Activated CD4-positive, alpha-beta T cell treated with anti-CD3 and anti-CD28 coated beads, Interleukin-10, Interleukin-2, amounts not matched to agents 100 ng/mL and 50 ng/mL, durations not matched to agents 16 hours and 8 hours (primary cell): ENCODE measurements at regions not wholly inside any gene's neighbourhood (a gene's known extent, or its start where the extent isn't known, plus 50 kb on each side); places are given as distances from the start of the nearest gene placed in this dataset.

ENCODE experiments used
- DNase-seq: peaks from one replicate; pipeline ENCODE4 v3.0.0-alpha.2; 2020

- DNase-seq, result no peak
Measured at GRCh38 chr15:26477044-26477443, 295.8 kb downstream of the GABRB3 start.

- no peak for DNase-seq
Measured at GRCh38 chr15:26475554-26475953, 297.3 kb downstream of the GABRB3 start.

GRCh38 chr15:26472661-26473060, 300.2 kb downstream of the GABRB3 start:
- no peak for DNase-seq

GRCh38 chr15:26461847-26462608, 310.8 kb downstream of the GABRB3 start:
- DNase-seq, result no peak

- no peak for DNase-seq
Measured at GRCh38 chr15:26460165-26460564, 312.7 kb downstream of the GABRB3 start.

GRCh38 chr15:26455828-26456227, 317.0 kb downstream of the GABRB3 start:
- DNase-seq, result no peak

- no peak for DNase-seq
Measured at GRCh38 chr15:26453914-26454313, 319.0 kb downstream of the GABRB3 start.

- DNase-seq, result no peak
Measured at GRCh38 chr15:26451995-26452394, 320.9 kb downstream of the GABRB3 start.

- no peak for DNase-seq
Measured at GRCh38 chr15:26449291-26449690, 323.6 kb downstream of the GABRB3 start.

- no peak for DNase-seq
Measured at GRCh38 chr15:26443321-26443720, 329.5 kb downstream of the GABRB3 start.

GRCh38 chr15:26442680-26443079, 330.2 kb downstream of the GABRB3 start:
- DNase-seq, result no peak

GRCh38 chr15:26439681-26440080, 333.2 kb downstream of the GABRB3 start:
- DNase-seq, result no peak

GRCh38 chr15:26438718-26439117, 334.1 kb downstream of the GABRB3 start:
- no peak for DNase-seq

- no peak for DNase-seq
Measured at GRCh38 chr15:26438316-26438715, 334.6 kb downstream of the GABRB3 start.

- DNase-seq, result no peak
Measured at GRCh38 chr15:26433818-26434217, 339.0 kb downstream of the GABRB3 start.

- no peak for DNase-seq
Measured at GRCh38 chr15:26433060-26433459, 339.8 kb downstream of the GABRB3 start.

- no peak for DNase-seq
Measured at GRCh38 chr15:26421065-26421464, 351.8 kb downstream of the GABRB3 start.

GRCh38 chr15:26395624-26396023, 377.2 kb downstream of the GABRB3 start:
- no peak for DNase-seq

GRCh38 chr15:26394801-26395200, 378.1 kb downstream of the GABRB3 start:
- no peak for DNase-seq

GRCh38 chr15:26392956-26393355, 379.9 kb downstream of the GABRB3 start:
- DNase-seq, result no peak

- no peak for DNase-seq
Measured at GRCh38 chr15:26391567-26392194, 381.2 kb downstream of the GABRB3 start.

- no peak for DNase-seq
Measured at GRCh38 chr15:26382444-26383072, 390.3 kb downstream of the GABRB3 start.

- no peak for DNase-seq
Measured at GRCh38 chr15:26378304-26378703, 394.6 kb downstream of the GABRB3 start.

GRCh38 chr15:26376243-26376642, 396.6 kb downstream of the GABRB3 start:
- no peak for DNase-seq
